ENCODE measurements at regions not wholly inside any gene's neighbourhood (a gene's known extent, or its start where the extent isn't known, plus 50 kb on each side); places are given as distances from the start of the nearest gene placed in this dataset.
"Not testable (repeated sequence)": the region's sequence is repeated elsewhere in the genome, so short reads cannot be mapped to it uniquely, and the experiment has no call there.

DNA sequence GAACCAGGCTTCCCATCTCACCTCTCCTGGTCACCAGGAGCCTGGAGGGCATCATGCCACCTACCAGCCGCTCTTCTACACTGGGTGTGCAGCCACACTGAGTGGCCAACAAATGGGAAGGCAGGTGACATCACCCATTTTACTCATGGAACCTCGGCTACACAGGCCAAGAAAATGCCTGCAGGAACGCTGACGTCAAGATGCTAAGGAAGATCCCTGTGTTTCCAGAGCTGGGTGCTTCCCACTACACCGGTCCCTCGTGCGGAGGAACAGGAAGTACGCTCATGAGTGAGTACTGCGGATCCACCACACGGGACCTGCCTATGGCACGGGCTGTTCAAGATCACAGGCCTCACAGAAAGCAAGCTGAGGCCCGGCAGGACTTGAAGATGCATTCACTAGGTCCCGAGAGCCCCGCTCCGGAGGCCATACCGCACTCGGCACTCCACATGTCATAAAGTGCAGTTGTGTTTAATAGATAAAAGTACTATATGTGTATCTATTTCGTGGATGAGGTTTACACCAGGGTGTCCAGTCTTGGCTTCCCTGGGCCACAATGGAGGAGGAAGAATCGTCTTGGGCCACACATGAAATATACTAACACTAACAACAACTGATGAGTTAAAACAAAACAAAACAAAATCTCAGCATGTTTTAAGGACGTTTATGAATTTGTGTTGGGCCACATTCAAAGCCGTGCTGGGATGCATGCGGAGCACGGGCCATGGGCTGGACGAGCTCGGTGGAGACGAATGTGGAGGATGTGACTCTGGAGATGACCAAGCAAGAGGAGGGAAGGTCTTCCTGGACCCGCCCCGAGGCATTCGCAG is 257.9 kb downstream of the THBS2 start:
- ChIA-PET POLR2A (no interaction called here), CTCF (no interaction called here)
- DNase-seq (ENCODE audit: low read depth, low spot score) = no peak
- H3K4me3 ChIP-seq (ENCODE audit: low read depth, low read length) = no peak overlapping the region
- TF ChIP-seq, protein P1, sequence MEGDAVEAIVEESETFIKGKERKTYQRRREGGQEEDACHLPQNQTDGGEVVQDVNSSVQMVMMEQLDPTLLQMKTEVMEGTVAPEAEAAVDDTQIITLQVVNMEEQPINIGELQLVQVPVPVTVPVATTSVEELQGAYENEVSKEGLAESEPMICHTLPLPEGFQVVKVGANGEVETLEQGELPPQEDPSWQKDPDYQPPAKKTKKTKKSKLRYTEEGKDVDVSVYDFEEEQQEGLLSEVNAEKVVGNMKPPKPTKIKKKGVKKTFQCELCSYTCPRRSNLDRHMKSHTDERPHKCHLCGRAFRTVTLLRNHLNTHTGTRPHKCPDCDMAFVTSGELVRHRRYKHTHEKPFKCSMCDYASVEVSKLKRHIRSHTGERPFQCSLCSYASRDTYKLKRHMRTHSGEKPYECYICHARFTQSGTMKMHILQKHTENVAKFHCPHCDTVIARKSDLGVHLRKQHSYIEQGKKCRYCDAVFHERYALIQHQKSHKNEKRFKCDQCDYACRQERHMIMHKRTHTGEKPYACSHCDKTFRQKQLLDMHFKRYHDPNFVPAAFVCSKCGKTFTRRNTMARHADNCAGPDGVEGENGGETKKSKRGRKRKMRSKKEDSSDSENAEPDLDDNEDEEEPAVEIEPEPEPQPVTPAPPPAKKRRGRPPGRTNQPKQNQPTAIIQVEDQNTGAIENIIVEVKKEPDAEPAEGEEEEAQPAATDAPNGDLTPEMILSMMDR (IDR thresholded peaks at IDR 0.05; ENCODE audit: insufficient read depth, low read length, missing control alignments) = no peak

DNA sequence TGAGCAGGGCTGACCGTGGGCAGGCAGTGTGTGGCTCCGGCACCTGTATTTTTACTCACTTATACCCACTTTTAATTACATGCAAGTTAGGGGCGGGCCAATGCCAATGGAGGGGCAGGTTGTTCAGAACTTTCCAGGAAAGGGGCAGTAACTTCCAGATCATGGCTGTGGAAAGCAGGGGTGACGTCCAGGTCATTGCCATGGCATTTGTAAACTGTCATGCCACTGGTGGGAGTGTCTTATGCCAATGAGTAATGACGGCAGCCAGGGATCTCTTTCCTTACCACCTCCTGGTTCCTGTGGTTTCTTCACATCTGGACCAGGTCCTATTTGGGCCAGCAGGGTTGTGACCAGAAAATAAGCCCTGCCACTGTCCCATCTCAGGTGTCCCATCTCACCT is 258.7 kb downstream of the THBS2 start:
- CTCF ChIA-PET = no interaction called here
- H3K4me3 ChIP-seq (ENCODE audit: low read depth, low read length) = no peak overlapping the region
- no peak for DNase-seq (ENCODE audit: low read depth, low spot score)
- TF ChIP-seq, protein P1 (IDR thresholded peaks at IDR 0.05; ENCODE audit: insufficient read depth, low read length, missing control alignments) = no peak
- POLR2A ChIA-PET = no interaction called here

DNA sequence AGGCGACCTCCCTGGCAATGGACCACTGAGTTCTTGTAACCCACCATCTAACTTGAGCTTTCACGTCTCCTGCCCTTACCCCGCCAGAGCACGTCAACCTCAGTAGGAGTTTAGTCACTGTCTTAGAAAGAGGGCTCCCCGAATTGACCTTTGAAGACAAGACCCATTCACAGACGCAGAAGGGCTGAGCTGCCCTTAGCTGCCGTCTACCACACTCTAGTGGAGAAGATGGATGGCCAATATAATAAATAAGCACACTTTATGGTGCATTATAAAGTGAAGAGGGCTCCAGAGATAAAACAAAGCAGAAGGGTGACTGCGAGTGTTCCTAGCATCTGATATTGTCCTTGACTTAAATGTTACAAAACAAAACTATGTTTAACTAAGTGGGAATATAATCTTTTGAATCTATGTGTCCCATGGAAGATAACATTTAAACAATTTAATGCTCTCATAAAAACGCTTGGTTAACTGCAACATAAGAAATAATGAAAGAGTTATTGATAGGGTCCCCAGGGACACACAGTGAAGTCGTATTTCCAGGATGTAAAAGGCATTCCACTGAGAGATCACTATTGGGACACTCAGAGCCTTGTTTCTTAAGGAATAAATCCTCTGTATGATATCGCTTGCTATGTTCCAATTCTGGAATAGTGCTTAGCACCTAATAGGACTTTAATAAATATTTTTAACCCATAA is 261.1 kb downstream of the THBS2 start:
- POLR2A ChIA-PET = no interaction called here
- DNase-seq (ENCODE audit: low read depth, low spot score) = no peak
- H3K4me3 ChIP-seq (ENCODE audit: low read depth, low read length) = no peak overlapping the region
- TF ChIP-seq, protein P1 (IDR thresholded peaks at IDR 0.05; ENCODE audit: insufficient read depth, low read length, missing control alignments) = no peak
- CTCF ChIA-PET = interaction anchor here (1.0 kb wide), 1 partner anchor 9 kb away, joined by 3 read pairs; no protein-coding TSS in a partner anchor

DNA sequence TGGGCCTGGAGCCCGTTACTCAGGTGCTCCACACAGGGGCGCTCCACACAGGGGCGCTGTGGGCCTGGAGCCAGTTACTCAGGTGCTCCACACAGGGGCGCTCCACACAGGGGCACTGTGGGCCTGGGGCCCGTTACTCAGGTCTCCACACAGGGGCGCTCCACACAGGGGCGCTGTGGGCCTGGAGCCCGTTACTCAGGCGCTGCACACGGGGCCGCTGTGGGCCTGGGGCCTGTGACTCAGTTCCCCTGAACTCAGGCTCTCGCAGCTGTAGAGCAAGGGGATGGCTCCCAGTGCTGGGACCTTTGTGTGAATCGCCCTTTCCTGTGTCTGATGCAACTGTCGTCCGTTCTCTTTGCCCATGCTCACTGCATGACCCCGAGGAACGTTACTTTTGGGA is 262.0 kb downstream of the THBS2 start:
- CTCF ChIA-PET = interaction anchor here (1.0 kb wide), 1 partner anchor 8 kb away, joined by 3 read pairs; no protein-coding TSS in a partner anchor
- H3K4me3 ChIP-seq (ENCODE audit: low read depth, low read length); DNase-seq (ENCODE audit: low read depth, low spot score); POLR2A ChIA-PET: not testable (repeated sequence)

DNA sequence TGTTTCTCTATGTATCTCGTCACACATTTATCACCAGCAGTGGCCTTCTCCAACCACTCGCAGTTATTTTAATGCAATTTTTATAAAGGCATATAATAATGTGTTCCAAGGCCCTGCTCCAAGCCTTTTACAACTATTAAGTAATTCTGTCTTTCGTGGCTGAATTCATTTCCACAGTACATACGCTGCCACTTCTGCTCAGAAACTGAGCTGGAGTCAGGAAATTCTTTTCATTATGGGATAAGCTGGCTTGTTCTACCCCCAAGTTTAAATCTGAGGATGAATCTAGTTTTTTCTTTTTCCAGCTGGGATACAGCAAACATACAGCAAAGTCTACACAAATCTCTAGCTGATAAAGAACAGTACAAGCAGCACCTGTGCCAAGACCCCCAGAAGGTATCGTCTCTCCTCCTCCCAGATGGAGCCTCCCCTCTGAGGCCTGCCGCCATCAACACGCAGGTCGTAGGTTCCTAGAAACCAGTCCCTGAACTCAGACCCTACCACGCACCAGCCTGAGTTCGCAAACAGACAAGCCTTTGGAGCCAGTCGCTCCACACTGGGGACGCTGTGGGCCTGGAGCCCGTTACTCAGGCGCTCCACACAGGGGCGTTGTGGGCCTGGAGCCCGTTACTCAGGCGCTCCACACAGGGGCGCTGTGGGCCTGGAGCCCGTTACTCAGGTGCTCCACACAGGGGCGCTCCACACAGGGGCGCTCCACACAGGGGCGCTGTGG is 263.5 kb downstream of the THBS2 start:
- no peak overlapping the region for H3K4me3 ChIP-seq (ENCODE audit: low read depth, low read length)
- TF ChIP-seq, protein P1 (IDR thresholded peaks at IDR 0.05; ENCODE audit: insufficient read depth, low read length, missing control alignments) = no peak
- POLR2A ChIA-PET = no interaction called here
- CTCF ChIA-PET = no interaction called here
- no peak for DNase-seq (ENCODE audit: low read depth, low spot score)

DNA sequence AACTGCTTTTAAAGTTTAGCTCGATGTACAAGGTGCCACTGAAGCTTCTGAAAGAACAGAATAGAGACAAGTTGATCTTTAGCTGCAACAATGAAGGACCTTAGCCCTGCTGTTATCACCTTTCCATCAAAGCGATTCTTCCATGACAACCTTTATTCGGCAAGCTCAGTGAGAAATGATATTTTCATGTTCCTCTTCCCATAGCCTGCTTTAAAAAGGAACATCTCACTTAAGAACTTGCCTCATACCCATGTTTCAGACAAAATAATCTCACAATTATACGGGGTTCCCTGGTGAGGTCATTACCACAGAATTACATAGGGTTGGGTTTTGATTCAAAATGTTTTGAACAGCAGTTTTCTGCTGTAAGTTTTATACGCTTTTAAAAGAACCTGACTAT is 264.2 kb downstream of the THBS2 start:
- TF ChIP-seq, protein P1 (IDR thresholded peaks at IDR 0.05; ENCODE audit: insufficient read depth, low read length, missing control alignments) = no peak
- ChIA-PET CTCF (interaction anchor here (0.7 kb wide), 1 partner anchor 82 kb away, joined by 3 read pairs; no protein-coding TSS in a partner anchor), POLR2A (no interaction called here)
- no peak overlapping the region for H3K4me3 ChIP-seq (ENCODE audit: low read depth, low read length)
- DNase-seq (ENCODE audit: low read depth, low spot score) = no peak

All from AG04449 (cell line).